ENCODE measurements at regions not wholly inside any gene's neighbourhood (a gene's known extent, or its start where the extent isn't known, plus 50 kb on each side); places are given as distances from the start of the nearest gene placed in this dataset.

DNA sequence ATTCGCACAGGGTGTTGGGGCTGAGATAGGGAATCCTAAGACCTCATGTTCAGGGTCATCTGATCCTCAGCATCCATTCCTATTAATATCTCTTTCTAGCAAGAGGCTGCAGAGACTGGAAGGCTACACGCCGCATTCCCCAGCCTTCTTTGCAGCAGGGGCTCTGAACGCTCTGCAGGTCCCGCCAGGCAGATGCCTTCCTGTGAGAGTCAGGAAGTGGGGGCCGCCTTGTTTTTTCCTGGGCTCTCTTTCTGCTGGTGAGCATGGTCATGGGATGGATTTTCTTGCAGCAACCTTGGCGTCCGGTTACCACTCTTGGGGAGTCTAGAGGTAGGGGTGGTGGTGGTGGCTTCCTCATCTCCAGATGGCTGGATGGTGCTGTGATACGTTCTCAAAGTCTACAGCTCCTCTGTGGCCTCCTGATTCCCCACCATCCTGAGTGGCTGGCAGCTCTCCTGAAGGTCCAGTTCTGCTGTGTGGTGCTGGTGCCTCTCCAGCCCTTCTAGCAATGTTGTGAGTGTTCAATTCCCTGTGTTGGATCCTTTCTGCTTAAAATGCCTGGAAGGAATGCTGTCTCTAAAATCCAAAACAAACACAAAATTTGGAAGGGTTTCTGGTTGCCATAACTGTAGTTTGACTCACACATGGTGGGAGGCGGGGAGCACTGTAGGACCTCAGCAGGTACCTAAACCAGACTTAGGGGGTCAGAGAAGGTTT is 111.9 kb downstream of the CEBPB start:
- TF ChIP-seq, protein P1, sequence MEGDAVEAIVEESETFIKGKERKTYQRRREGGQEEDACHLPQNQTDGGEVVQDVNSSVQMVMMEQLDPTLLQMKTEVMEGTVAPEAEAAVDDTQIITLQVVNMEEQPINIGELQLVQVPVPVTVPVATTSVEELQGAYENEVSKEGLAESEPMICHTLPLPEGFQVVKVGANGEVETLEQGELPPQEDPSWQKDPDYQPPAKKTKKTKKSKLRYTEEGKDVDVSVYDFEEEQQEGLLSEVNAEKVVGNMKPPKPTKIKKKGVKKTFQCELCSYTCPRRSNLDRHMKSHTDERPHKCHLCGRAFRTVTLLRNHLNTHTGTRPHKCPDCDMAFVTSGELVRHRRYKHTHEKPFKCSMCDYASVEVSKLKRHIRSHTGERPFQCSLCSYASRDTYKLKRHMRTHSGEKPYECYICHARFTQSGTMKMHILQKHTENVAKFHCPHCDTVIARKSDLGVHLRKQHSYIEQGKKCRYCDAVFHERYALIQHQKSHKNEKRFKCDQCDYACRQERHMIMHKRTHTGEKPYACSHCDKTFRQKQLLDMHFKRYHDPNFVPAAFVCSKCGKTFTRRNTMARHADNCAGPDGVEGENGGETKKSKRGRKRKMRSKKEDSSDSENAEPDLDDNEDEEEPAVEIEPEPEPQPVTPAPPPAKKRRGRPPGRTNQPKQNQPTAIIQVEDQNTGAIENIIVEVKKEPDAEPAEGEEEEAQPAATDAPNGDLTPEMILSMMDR (IDR thresholded peaks at IDR 0.05) = no peak
- no peak for TF ChIP-seq POLR2A (IDR thresholded peaks at IDR 0.05; ENCODE audit: low read depth)

All from esophagus muscularis mucosa (tissue), 3 donors.